CD4-positive, alpha-beta T cell (primary cell): ENCODE measurements at regions not wholly inside any gene's neighbourhood (a gene's known extent, or its start where the extent isn't known, plus 50 kb on each side); places are given as distances from the start of the nearest gene placed in this dataset.

Experiments
- ATAC-seq: fragments of 200-7000 bp; cut with Tn5 transposase; one replicate; pipeline ENCODE4 v1.10.0; 2022; ENCODE audit warnings: mild to moderate bottlenecking; ENCODE audit not compliant: poor library complexity
- CTCF ChIA-PET: fragments of 350-600 bp; sonication (Branson Sonifier 250); formaldehyde crosslinking; loops from one replicate; lab custom pipeline; 2021; ENCODE audit warnings: antibody characterized with exemption, inconsistent platforms; lab: Charles Lee
- POLR2A ChIA-PET: fragments of 350-600 bp; sonication (Branson Sonifier 250); formaldehyde crosslinking; loops from one replicate; lab custom pipeline; 2021; ENCODE audit warnings: antibody characterized with exemption, inconsistent platforms; lab: Charles Lee
- DNase-seq, 14 experiments: peaks; one replicate each; pipeline ENCODE4 v3.0.0-alpha.2; 2013 to 2020; ENCODE audit warnings: mixed read lengths in 2 of 14
- H3K27ac ChIP-seq, 2 donors: one replicate each; pipeline versions ENCODE4 v1.5.1 to v1.7.0; 2013; ENCODE audit warnings: low read length in 2 of 2, low read depth in 1 of 2, mild to moderate bottlenecking in 1 of 2
- H3K27me3 ChIP-seq, 2 experiments: 1 replicate in 1 of 2; 2 replicates in 1 of 2; pipeline versions ENCODE4 v1.6.1 to v1.7.0; 2013; ENCODE audit warnings: low read length in 2 of 2, control low read depth in 1 of 2, mild to moderate bottlenecking in 1 of 2, moderate library complexity in 1 of 2; ENCODE audit not compliant: insufficient read depth in 2 of 2, control insufficient read depth in 1 of 2
- H3K36me3 ChIP-seq: one replicate; pipeline ENCODE4 v1.6.1; 2013; ENCODE audit warnings: low read length, control low read depth; ENCODE audit not compliant: insufficient read depth
- H3K4me1 ChIP-seq: one replicate; pipeline ENCODE4 v1.6.1; 2013; ENCODE audit warnings: low read length, control low read depth; ENCODE audit not compliant: insufficient read depth
- H3K4me3 ChIP-seq: one replicate; pipeline ENCODE4 v1.5.1; 2013; ENCODE audit warnings: mild to moderate bottlenecking, low read length, moderate library complexity
- H3K9me3 ChIP-seq, 2 experiments: 1 replicate in 1 of 2; 2 replicates in 1 of 2; pipeline versions ENCODE4 v1.6.1 to v1.7.0; 2013; ENCODE audit warnings: low read length in 2 of 2, mild to moderate bottlenecking in 2 of 2, control low read depth in 1 of 2, moderate library complexity in 1 of 2; ENCODE audit not compliant: control insufficient read depth in 1 of 2, insufficient read depth in 1 of 2
- H3K27ac Mint-ChIP-seq: one replicate; pipeline ENCODE4 v1.8.0; 2020; ENCODE audit warnings: mixed read lengths
- H3K27me3 Mint-ChIP-seq: one replicate; pipeline ENCODE4 v1.8.0; 2021; ENCODE audit warnings: mixed read lengths
- H3K36me3 Mint-ChIP-seq: one replicate; pipeline ENCODE4 v1.8.0; 2021; ENCODE audit warnings: low read depth, mixed read lengths
- H3K4me1 Mint-ChIP-seq: one replicate; pipeline ENCODE4 v1.8.0; 2021; ENCODE audit warnings: low read depth, mixed read lengths
- H3K4me3 Mint-ChIP-seq: one replicate; pipeline ENCODE4 v1.8.0; 2020; ENCODE audit warnings: mild to moderate bottlenecking, mixed read lengths
- H3K9me3 Mint-ChIP-seq: one replicate; pipeline ENCODE4 v1.8.0; 2020; ENCODE audit warnings: mixed read lengths
- CTCF ChIP-seq: fragments of 200-600 bp; IDR thresholded peaks from one replicate; pipeline ENCODE4 v1.8.0; 2022; ENCODE audit warnings: antibody characterized with exemption, mild to moderate bottlenecking
- intact Hi-C, 2 experiments: fragments of 100-400 bp; cut with DNase I in 1 of 2; cut with micrococcal nuclease in 1 of 2; formaldehyde crosslinking; loops; one replicate each; pipeline versions ENCODE4 v1.15.1 to v1.9.0; 2023 to 2025; cut with DNase I, micrococcal nuclease

- no peak overlapping the region for H3K4me3 Mint-ChIP-seq
- TF ChIP-seq CTCF: no peak
- Histone ChIP-seq H3K27me3 (no peaks in the 10 kb centered on the region), H3K36me3 (no peaks in the 10 kb centered on the region), H3K9me3 (peaks cover 0 to 28% of the 10 kb centered on the region in 2 experiments), H3K27ac (no peak overlapping the region), H3K4me1 (no peaks in the 10 kb centered on the region), H3K4me3 (no peak overlapping the region)
- intact Hi-C loops: no loop called here
- POLR2A ChIA-PET: no interaction called here
- no peak overlapping the region for H3K27ac Mint-ChIP-seq
- ATAC-seq (no peak), DNase-seq (no peak)
- H3K27me3 Mint-ChIP-seq: no peaks in the 10 kb centered on the region
- H3K36me3 Mint-ChIP-seq: no peaks in the 10 kb centered on the region
- no peaks in the 10 kb centered on the region for H3K4me1 Mint-ChIP-seq
- H3K9me3 Mint-ChIP-seq: peaks cover 3% of the 10 kb centered on the region
- CTCF ChIA-PET: no interaction called here
Measured at GRCh38 chr5:2914022-2914661, 162.7 kb upstream of the IRX2 start.

GRCh38 chr5:2913281-2913680, 161.8 kb upstream of the IRX2 start:
- ChIA-PET CTCF (no interaction called here), POLR2A (no interaction called here)
- TF ChIP-seq CTCF: no peak
- Mint-ChIP-seq H3K27me3 (no peaks in the 10 kb centered on the region), H3K4me3 (no peak overlapping the region), H3K36me3 (no peaks in the 10 kb centered on the region), H3K4me1 (no peaks in the 10 kb centered on the region), H3K27ac (no peak overlapping the region), H3K9me3 (peaks cover 3% of the 10 kb centered on the region)
- H3K9me3 ChIP-seq: peaks cover 0 to 32% of the 10 kb centered on the region in 2 experiments
- no peak overlapping the region for H3K4me3 ChIP-seq
- intact Hi-C loops: no loop called here
- DNase-seq (no peak), ATAC-seq (no peak)
- H3K27ac ChIP-seq: no peak overlapping the region
- H3K27me3 ChIP-seq: no peaks in the 10 kb centered on the region
- H3K4me1 ChIP-seq: no peaks in the 10 kb centered on the region
- no peaks in the 10 kb centered on the region for H3K36me3 ChIP-seq

DNA sequence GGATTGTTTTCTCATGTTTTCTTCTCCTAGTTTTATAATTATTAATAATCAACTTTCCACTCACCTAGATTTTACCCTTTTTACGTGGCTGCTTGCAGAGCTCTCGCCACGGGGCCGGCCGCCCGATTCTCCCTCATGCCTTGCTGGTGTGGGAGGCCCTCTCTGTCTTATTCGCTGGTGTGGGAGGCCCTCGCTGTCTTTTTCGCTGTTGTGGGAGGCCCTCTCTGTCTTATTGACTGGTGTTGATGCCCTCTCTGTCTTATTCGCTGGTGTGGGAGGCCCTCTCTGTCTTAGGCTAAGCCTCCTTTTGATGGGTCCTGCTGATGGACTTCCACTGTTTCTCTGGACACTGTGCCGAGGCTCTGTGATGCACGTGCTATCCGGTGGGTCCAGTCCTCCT, 161.3 kb upstream of the IRX2 start:
- H3K9me3 Mint-ChIP-seq: peaks cover 3% of the 10 kb centered on the region
- ChIA-PET POLR2A (no interaction called here), CTCF (no interaction called here)
- H3K4me3 Mint-ChIP-seq: no peak overlapping the region
- Histone ChIP-seq H3K9me3 (peaks cover 0 to 29% of the 10 kb centered on the region in 2 experiments), H3K36me3 (no peaks in the 10 kb centered on the region), H3K4me3 (no peak overlapping the region), H3K27ac (no peak overlapping the region), H3K27me3 (no peaks in the 10 kb centered on the region), H3K4me1 (no peaks in the 10 kb centered on the region)
- no peak overlapping the region for H3K27ac Mint-ChIP-seq
- no peak for ATAC-seq
- H3K27me3 Mint-ChIP-seq: no peaks in the 10 kb centered on the region
- H3K4me1 Mint-ChIP-seq: no peaks in the 10 kb centered on the region
- DNase-seq: no peak
- no peaks in the 10 kb centered on the region for H3K36me3 Mint-ChIP-seq
- TF ChIP-seq CTCF: no peak
- intact Hi-C loops: no loop called here
